Naive thymus-derived CD4-positive, alpha-beta T cell (primary cell): ENCODE measurements at regions not wholly inside any gene's neighbourhood (a gene's known extent, or its start where the extent isn't known, plus 50 kb on each side); places are given as distances from the start of the nearest gene placed in this dataset.

Experiments
- ATAC-seq: fragments of 150-1000 bp; cut with Tn5 transposase; 2 replicates; pipeline ENCODE4 v1.10.0; 2021; ENCODE audit warnings: mild to moderate bottlenecking, moderate library complexity
- CTCF ChIA-PET: fragments of 350-600 bp; sonication (Branson Sonifier 250); formaldehyde crosslinking; loops from one replicate; lab custom pipeline; 2021; ENCODE audit warnings: antibody characterized with exemption; lab: Charles Lee
- POLR2A ChIA-PET: fragments of 350-600 bp; sonication (Branson Sonifier 250); formaldehyde crosslinking; loops from one replicate; lab custom pipeline; 2021; ENCODE audit warnings: antibody characterized with exemption, inconsistent platforms; lab: Charles Lee
- DNase-seq, 9 donors: peaks; one replicate each; pipeline versions ENCODE4 v3.0.0 to v3.0.0-alpha.2; 2020 to 2022; ENCODE audit warnings: mixed read lengths in 1 of 9
- H3K27ac ChIP-seq: one replicate; pipeline ENCODE4 v1.7.0; 2013; ENCODE audit warnings: mild to moderate bottlenecking, low read depth, low read length, moderate library complexity
- H3K27me3 ChIP-seq, 2 donors: one replicate each; pipeline ENCODE4 v1.7.0; 2013; ENCODE audit warnings: low read length in 2 of 2, mild to moderate bottlenecking in 2 of 2, moderate library complexity in 2 of 2; ENCODE audit not compliant: control insufficient read depth in 2 of 2, insufficient read depth in 2 of 2
- H3K36me3 ChIP-seq, 3 experiments: 1 replicate in 2 of 3; 2 replicates in 1 of 3; pipeline ENCODE4 v1.7.0; 2013; ENCODE audit warnings: low read length in 3 of 3, mild to moderate bottlenecking in 3 of 3, moderate library complexity in 1 of 3; ENCODE audit not compliant: insufficient read depth in 3 of 3, control insufficient read depth in 2 of 3
- H3K4me1 ChIP-seq, 2 donors: one replicate each; pipeline ENCODE4 v1.7.0; 2013; ENCODE audit warnings: low read length in 2 of 2, mild to moderate bottlenecking in 2 of 2, moderate library complexity in 1 of 2; ENCODE audit not compliant: control insufficient read depth in 2 of 2, insufficient read depth in 2 of 2
- H3K4me3 ChIP-seq: 2 replicates; pipeline ENCODE4 v1.7.0; 2013; ENCODE audit warnings: mild to moderate bottlenecking, low read length
- H3K9me3 ChIP-seq, 3 experiments: 1 replicate in 2 of 3; 2 replicates in 1 of 3; pipeline ENCODE4 v1.7.0; 2013; ENCODE audit warnings: low read length in 3 of 3; ENCODE audit not compliant: control insufficient read depth in 2 of 3
- H3K27ac Mint-ChIP-seq, 9 donors: one replicate each; pipeline ENCODE4 v1.8.0; 2020 to 2022; ENCODE audit warnings: mixed read lengths in 9 of 9, mild to moderate bottlenecking in 8 of 9, moderate library complexity in 5 of 9, inconsistent platforms in 2 of 9
- H3K27me3 Mint-ChIP-seq, 5 donors: one replicate each; pipeline ENCODE4 v1.8.0; 2021 to 2022; ENCODE audit warnings: mixed read lengths in 5 of 5, mild to moderate bottlenecking in 1 of 5
- H3K36me3 Mint-ChIP-seq, 5 donors: one replicate each; pipeline ENCODE4 v1.8.0; 2020 to 2022; ENCODE audit warnings: mixed read lengths in 5 of 5, mild to moderate bottlenecking in 3 of 5, inconsistent platforms in 1 of 5
- H3K4me1 Mint-ChIP-seq, 7 donors: one replicate each; pipeline ENCODE4 v1.8.0; 2020 to 2022; ENCODE audit warnings: mixed read lengths in 7 of 7, mild to moderate bottlenecking in 3 of 7, inconsistent platforms in 1 of 7
- H3K4me3 Mint-ChIP-seq, 10 donors: one replicate each; pipeline ENCODE4 v1.8.0; 2020 to 2022; ENCODE audit warnings: mild to moderate bottlenecking in 10 of 10, mixed read lengths in 10 of 10, moderate library complexity in 6 of 10, inconsistent platforms in 2 of 10
- H3K9me3 Mint-ChIP-seq, 11 donors: one replicate each; pipeline ENCODE4 v1.8.0; 2020 to 2022; ENCODE audit warnings: mixed read lengths in 11 of 11, mild to moderate bottlenecking in 4 of 11, inconsistent platforms in 1 of 11, moderate library complexity in 1 of 11
- intact Hi-C, 2 donors: fragments of 100-400 bp; cut with micrococcal nuclease; formaldehyde crosslinking; loops; one replicate each; pipeline ENCODE4 v1.15.1; 2023

- Histone ChIP-seq H3K27me3 (no peaks in the 10 kb centered on the region), H3K36me3 (no peaks in the 10 kb centered on the region), H3K4me3 (no peak overlapping the region), H3K4me1 (no peaks in the 10 kb centered on the region), H3K27ac (no peak overlapping the region), H3K9me3 (no peaks in the 10 kb centered on the region)
- ATAC-seq (no peak), DNase-seq (no peak)
- CTCF ChIA-PET = no interaction called here
- H3K4me1 Mint-ChIP-seq = no peaks in the 10 kb centered on the region
- peaks cover 4 to 39% (median 27%) of the 10 kb centered on the region in 5 donors for H3K27me3 Mint-ChIP-seq
- H3K36me3 Mint-ChIP-seq = peaks cover 0 to 5% (median 4%) of the 10 kb centered on the region in 5 donors
- no peak overlapping the region for H3K27ac Mint-ChIP-seq
- intact Hi-C loops = no loop called here
- POLR2A ChIA-PET = no interaction called here
- peaks cover 4 to 21% (median 10%) of the 10 kb centered on the region in 11 donors for H3K9me3 Mint-ChIP-seq
- H3K4me3 Mint-ChIP-seq = no peak overlapping the region
Observed at GRCh38 chr13:21771075-21771474, 100.2 kb downstream of the FGF9 start.

GRCh38 chr13:21777166-21777565 is 106.3 kb downstream of the FGF9 start:
- H3K4me3 Mint-ChIP-seq = no peak overlapping the region
- H3K36me3 ChIP-seq = no peaks in the 10 kb centered on the region
- H3K4me3 ChIP-seq = no peak overlapping the region
- H3K36me3 Mint-ChIP-seq = peaks cover 0 to 7% (median 0%) of the 10 kb centered on the region in 5 donors
- peaks cover 0 to 16% (median 12%) of the 10 kb centered on the region in 5 donors for H3K27me3 Mint-ChIP-seq
- no peaks in the 10 kb centered on the region for H3K27me3 ChIP-seq
- ChIA-PET POLR2A (no interaction called here), CTCF (no interaction called here)
- H3K4me1 ChIP-seq = no peaks in the 10 kb centered on the region
- intact Hi-C loops = no loop called here
- H3K4me1 Mint-ChIP-seq = no peaks in the 10 kb centered on the region
- DNase-seq = no peak
- peaks cover 0 to 15% (median 5%) of the 10 kb centered on the region in 11 donors for H3K9me3 Mint-ChIP-seq
- no peak for ATAC-seq
- no peak overlapping the region for H3K27ac Mint-ChIP-seq
- H3K9me3 ChIP-seq = no peaks in the 10 kb centered on the region
- no peak overlapping the region for H3K27ac ChIP-seq

- Mint-ChIP-seq H3K9me3 (peaks cover 0 to 15% (median 5%) of the 10 kb centered on the region in 11 donors), H3K36me3 (peaks cover 0 to 7% (median 0%) of the 10 kb centered on the region in 5 donors), H3K4me1 (no peaks in the 10 kb centered on the region), H3K27me3 (peaks cover 0 to 16% (median 11%) of the 10 kb centered on the region in 5 donors), H3K4me3 (no peak overlapping the region), H3K27ac (no peak overlapping the region)
- CTCF ChIA-PET = no interaction called here
- H3K27me3 ChIP-seq = no peaks in the 10 kb centered on the region
- ATAC-seq (no peak), DNase-seq (no peak)
- no peak overlapping the region for H3K27ac ChIP-seq
- no peaks in the 10 kb centered on the region for H3K36me3 ChIP-seq
- POLR2A ChIA-PET = no interaction called here
- intact Hi-C loops = no loop called here
- H3K4me1 ChIP-seq = no peaks in the 10 kb centered on the region
- H3K9me3 ChIP-seq = no peaks in the 10 kb centered on the region
- H3K4me3 ChIP-seq = no peak overlapping the region
Observed at GRCh38 chr13:21777813-21778212, 106.9 kb downstream of the FGF9 start.

GRCh38 chr13:21782736-21783135 is 111.9 kb downstream of the FGF9 start:
- H3K4me3 ChIP-seq = no peak overlapping the region
- no peaks in the 10 kb centered on the region for H3K4me1 ChIP-seq
- peaks cover 0 to 7% (median 0%) of the 10 kb centered on the region in 5 donors for H3K36me3 Mint-ChIP-seq
- no peak overlapping the region for H3K4me3 Mint-ChIP-seq
- peaks cover 0 to 13% (median 6%) of the 10 kb centered on the region in 11 donors for H3K9me3 Mint-ChIP-seq
- no peak overlapping the region for H3K27ac ChIP-seq
- ATAC-seq (no peak), DNase-seq (no peak)
- H3K36me3 ChIP-seq = no peaks in the 10 kb centered on the region
- POLR2A ChIA-PET = no interaction called here
- H3K27me3 Mint-ChIP-seq = peaks cover 0 to 13% (median 7%) of the 10 kb centered on the region in 5 donors
- no peak overlapping the region for H3K27ac Mint-ChIP-seq
- intact Hi-C loops = no loop called here
- H3K9me3 ChIP-seq = no peaks in the 10 kb centered on the region
- H3K27me3 ChIP-seq = no peaks in the 10 kb centered on the region
- CTCF ChIA-PET = no interaction called here
- H3K4me1 Mint-ChIP-seq = no peaks in the 10 kb centered on the region

- Histone ChIP-seq H3K27ac (no peak overlapping the region), H3K27me3 (no peaks in the 10 kb centered on the region), H3K4me3 (no peak overlapping the region), H3K36me3 (no peaks in the 10 kb centered on the region), H3K4me1 (no peaks in the 10 kb centered on the region), H3K9me3 (no peaks in the 10 kb centered on the region)
- Mint-ChIP-seq H3K36me3 (no peaks in the 10 kb centered on the region), H3K27me3 (peaks cover 0 to 24% (median 13%) of the 10 kb centered on the region in 5 donors), H3K4me3 (no peak overlapping the region), H3K4me1 (no peaks in the 10 kb centered on the region), H3K27ac (no peak overlapping the region), H3K9me3 (peaks cover 0 to 2% (median 0%) of the 10 kb centered on the region in 11 donors)
- CTCF ChIA-PET = no interaction called here
- POLR2A ChIA-PET = no interaction called here
- intact Hi-C loops = no loop called here
- DNase-seq (no peak), ATAC-seq (no peak)
Observed at GRCh38 chr13:21785990-21786389, 115.1 kb downstream of the FGF9 start.

GRCh38 chr13:21796066-21796465 is 125.2 kb downstream of the FGF9 start:
- Mint-ChIP-seq H3K36me3 (no peaks in the 10 kb centered on the region), H3K27ac (no peak overlapping the region), H3K9me3 (no peaks in the 10 kb centered on the region), H3K4me1 (no peaks in the 10 kb centered on the region), H3K27me3 (peaks cover 0 to 10% (median 0%) of the 10 kb centered on the region in 5 donors), H3K4me3 (no peak overlapping the region)
- no peak for ATAC-seq
- Histone ChIP-seq H3K4me1 (no peaks in the 10 kb centered on the region), H3K4me3 (no peak overlapping the region), H3K9me3 (no peaks in the 10 kb centered on the region), H3K27ac (no peak overlapping the region), H3K36me3 (no peaks in the 10 kb centered on the region), H3K27me3 (no peaks in the 10 kb centered on the region)
- ChIA-PET POLR2A (no interaction called here), CTCF (no interaction called here)
- intact Hi-C loops = no loop called here
- no peak for DNase-seq

GRCh38 chr13:21796775-21797514 is 126.1 kb downstream of the FGF9 start:
- Mint-ChIP-seq H3K27ac (no peak overlapping the region), H3K4me1 (peaks cover 0 to 1% (median 0%) of the 10 kb centered on the region in 7 donors), H3K9me3 (no peaks in the 10 kb centered on the region), H3K36me3 (no peaks in the 10 kb centered on the region), H3K4me3 (no peak overlapping the region), H3K27me3 (peaks cover 0 to 10% (median 0%) of the 10 kb centered on the region in 5 donors)
- no peaks in the 10 kb centered on the region for H3K9me3 ChIP-seq
- H3K36me3 ChIP-seq = no peaks in the 10 kb centered on the region
- no peak for DNase-seq
- ChIA-PET CTCF (no interaction called here), POLR2A (no interaction called here)
- H3K4me3 ChIP-seq = no peak overlapping the region
- no peaks in the 10 kb centered on the region for H3K4me1 ChIP-seq
- no peak overlapping the region for H3K27ac ChIP-seq
- ATAC-seq = no peak
- intact Hi-C loops = no loop called here
- no peaks in the 10 kb centered on the region for H3K27me3 ChIP-seq
